ENCODE measurements at regions not wholly inside any gene's neighbourhood (a gene's known extent, or its start where the extent isn't known, plus 50 kb on each side); places are given as distances from the start of the nearest gene placed in this dataset.
"Not testable (repeated sequence)": the region's sequence is repeated elsewhere in the genome, so short reads cannot be mapped to it uniquely, and the experiment has no call there.

DNA sequence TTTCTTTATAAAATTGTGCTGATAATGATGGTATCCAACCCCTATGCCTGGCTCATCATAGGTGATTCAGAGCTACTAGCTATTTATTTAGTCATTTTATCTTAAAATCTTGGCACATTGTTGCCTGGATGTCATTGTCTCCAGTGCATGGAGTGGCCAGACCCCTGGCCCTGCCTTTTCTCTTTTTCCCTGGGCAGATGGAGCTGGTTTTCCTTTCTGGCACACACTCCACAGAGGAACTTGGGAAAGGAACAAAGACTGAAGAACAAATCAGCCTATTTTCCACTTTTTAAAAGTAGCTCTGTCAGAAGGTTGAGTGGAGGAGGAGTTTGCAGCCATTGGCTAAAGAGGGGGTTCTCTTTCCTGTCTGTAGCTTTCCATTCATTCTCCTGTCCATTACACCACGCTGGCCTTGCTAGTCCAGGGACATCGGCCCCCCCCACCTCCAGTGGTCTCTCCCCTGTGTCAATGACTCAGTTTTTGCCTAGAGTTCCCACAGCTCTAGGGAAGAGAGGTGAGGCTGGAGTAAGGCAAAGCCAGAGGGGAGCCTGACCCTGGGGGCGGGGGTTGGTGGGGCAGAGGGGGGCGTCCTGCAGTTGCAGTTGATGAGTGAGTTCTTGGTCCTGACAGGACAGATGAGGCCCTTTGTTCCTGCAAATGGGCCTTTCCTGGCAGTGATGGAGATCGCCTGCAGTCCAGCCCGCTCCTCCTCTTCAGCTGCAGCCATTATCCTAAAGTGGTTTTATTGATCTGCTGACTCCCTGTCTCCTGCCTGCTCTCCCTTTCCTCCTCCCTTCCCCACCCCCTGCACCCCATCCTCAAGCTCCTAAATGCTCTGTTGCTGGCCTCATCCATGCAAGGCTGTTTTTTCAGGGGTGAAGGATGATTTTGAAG, 774.5 kb downstream of the DHX35 start:
- no peaks in the 10 kb centered on the region for H3K4me1 ChIP-seq (ENCODE audit: low read length)
- H3K9ac ChIP-seq (ENCODE audit: low read length), result no peak overlapping the region
- H3K27me3 ChIP-seq (ENCODE audit: low read depth, low read length), result no peaks in the 10 kb centered on the region
- H3K79me2 ChIP-seq (ENCODE audit: low read length), result no peaks in the 10 kb centered on the region
- no peak overlapping the region for H3K27ac ChIP-seq (ENCODE audit: low read length)
- no peak overlapping the region for H2AFZ ChIP-seq (ENCODE audit: low read depth, low read length)
- no peak overlapping the region for H3K4me3 ChIP-seq (ENCODE audit: low read length)
- no peaks in the 10 kb centered on the region for H4K20me1 ChIP-seq (ENCODE audit: insufficient read depth, low read length)
- peaks cover 6% of the 10 kb centered on the region; the same call in 1 of the 2 replicates for H3K9me3 ChIP-seq (ENCODE audit: insufficient read depth, low read length)
- no peak for TF ChIP-seq EZH2phosphoT487 (IDR thresholded peaks at IDR 0.05; ENCODE audit: low read depth)
- TF ChIP-seq, protein P1, sequence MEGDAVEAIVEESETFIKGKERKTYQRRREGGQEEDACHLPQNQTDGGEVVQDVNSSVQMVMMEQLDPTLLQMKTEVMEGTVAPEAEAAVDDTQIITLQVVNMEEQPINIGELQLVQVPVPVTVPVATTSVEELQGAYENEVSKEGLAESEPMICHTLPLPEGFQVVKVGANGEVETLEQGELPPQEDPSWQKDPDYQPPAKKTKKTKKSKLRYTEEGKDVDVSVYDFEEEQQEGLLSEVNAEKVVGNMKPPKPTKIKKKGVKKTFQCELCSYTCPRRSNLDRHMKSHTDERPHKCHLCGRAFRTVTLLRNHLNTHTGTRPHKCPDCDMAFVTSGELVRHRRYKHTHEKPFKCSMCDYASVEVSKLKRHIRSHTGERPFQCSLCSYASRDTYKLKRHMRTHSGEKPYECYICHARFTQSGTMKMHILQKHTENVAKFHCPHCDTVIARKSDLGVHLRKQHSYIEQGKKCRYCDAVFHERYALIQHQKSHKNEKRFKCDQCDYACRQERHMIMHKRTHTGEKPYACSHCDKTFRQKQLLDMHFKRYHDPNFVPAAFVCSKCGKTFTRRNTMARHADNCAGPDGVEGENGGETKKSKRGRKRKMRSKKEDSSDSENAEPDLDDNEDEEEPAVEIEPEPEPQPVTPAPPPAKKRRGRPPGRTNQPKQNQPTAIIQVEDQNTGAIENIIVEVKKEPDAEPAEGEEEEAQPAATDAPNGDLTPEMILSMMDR (IDR thresholded peaks at IDR 0.05; ENCODE audit: low read depth, low read length), result no peak
- H3K4me2 ChIP-seq (ENCODE audit: low read length), result no peak overlapping the region
- no peaks in the 10 kb centered on the region for H3K36me3 ChIP-seq (replicated peaks; ENCODE audit: low read depth, low read length)

DNA sequence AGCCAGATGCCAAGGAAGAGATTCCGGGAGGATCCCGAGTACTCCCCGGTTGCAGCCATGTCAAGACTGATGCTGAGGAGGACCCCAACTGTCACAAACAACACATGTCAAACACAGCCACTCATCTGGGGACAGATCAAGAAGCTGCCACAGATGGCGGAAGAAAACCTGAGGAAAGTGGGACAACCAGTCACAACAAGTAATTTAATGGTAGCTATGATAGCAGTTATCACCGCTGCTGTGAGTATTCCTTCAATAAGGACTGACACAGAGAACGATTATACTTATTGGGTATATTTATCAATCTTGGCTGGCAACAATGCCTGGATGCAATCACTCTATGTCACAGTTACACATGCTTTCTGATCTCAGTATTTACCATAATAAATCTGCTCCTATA, 763.4 kb downstream of the DHX35 start:
- H2AFZ ChIP-seq (ENCODE audit: low read depth, low read length); H4K20me1 ChIP-seq (ENCODE audit: insufficient read depth, low read length); H3K4me1 ChIP-seq (ENCODE audit: low read length); H3K36me3 ChIP-seq (replicated peaks; ENCODE audit: low read depth, low read length); H3K79me2 ChIP-seq (ENCODE audit: low read length); H3K4me3 ChIP-seq (ENCODE audit: low read length); H3K27ac ChIP-seq (ENCODE audit: low read length); H3K4me2 ChIP-seq (ENCODE audit: low read length); H3K9ac ChIP-seq (ENCODE audit: low read length); H3K27me3 ChIP-seq (ENCODE audit: low read depth, low read length): not testable (repeated sequence)
- H3K9me3 ChIP-seq (ENCODE audit: insufficient read depth, low read length), result peaks cover 14% of the 10 kb centered on the region

GRCh38 chr20:39719293-39719692, 757.1 kb downstream of the DHX35 start:
- Histone ChIP-seq H3K9me3 (ENCODE audit: insufficient read depth, low read length) (no peaks in the 10 kb centered on the region), H3K27ac (ENCODE audit: low read length) (no peak overlapping the region), H3K79me2 (ENCODE audit: low read length) (no peaks in the 10 kb centered on the region), H3K4me3 (ENCODE audit: low read length) (no peak overlapping the region), H3K36me3 (replicated peaks; ENCODE audit: low read depth, low read length) (no peaks in the 10 kb centered on the region), H3K9ac (ENCODE audit: low read length) (no peak overlapping the region), H3K4me1 (ENCODE audit: low read length) (peaks cover 5% of the 10 kb centered on the region; the same call in 1 of the 2 replicates), H3K27me3 (ENCODE audit: low read depth, low read length) (no peaks in the 10 kb centered on the region), H4K20me1 (ENCODE audit: insufficient read depth, low read length) (no peaks in the 10 kb centered on the region), H2AFZ (ENCODE audit: low read depth, low read length) (no peak overlapping the region), H3K4me2 (ENCODE audit: low read length) (no peak overlapping the region)
- no peak for TF ChIP-seq EZH2phosphoT487 (IDR thresholded peaks at IDR 0.05; ENCODE audit: low read depth)
- TF ChIP-seq, protein P1 (IDR thresholded peaks at IDR 0.05; ENCODE audit: low read depth, low read length), result no peak

DNA sequence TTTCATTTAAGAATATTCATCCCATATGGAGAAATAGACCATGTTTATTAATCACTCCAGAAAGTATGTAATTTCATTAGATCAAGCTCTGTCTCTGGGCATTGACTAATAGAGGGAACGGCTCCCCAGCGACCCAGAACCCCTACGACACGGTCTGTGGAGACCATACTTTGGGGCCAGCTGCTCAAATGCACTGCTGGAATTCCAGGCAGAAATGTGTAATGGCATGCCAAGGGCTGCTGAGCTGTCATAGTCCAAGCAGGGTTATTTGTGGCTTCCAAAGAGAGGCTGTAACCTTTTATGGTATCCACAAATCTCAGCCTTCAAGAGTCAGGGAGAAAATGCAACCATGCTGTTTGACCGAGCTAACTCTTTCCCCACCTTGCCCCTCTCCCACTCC, 755.8 kb downstream of the DHX35 start:
- Histone ChIP-seq H3K4me2 (ENCODE audit: low read length) (no peak overlapping the region), H3K9me3 (ENCODE audit: insufficient read depth, low read length) (no peaks in the 10 kb centered on the region), H3K9ac (ENCODE audit: low read length) (no peak overlapping the region), H3K27me3 (ENCODE audit: low read depth, low read length) (no peaks in the 10 kb centered on the region), H2AFZ (ENCODE audit: low read depth, low read length) (no peak overlapping the region), H4K20me1 (ENCODE audit: insufficient read depth, low read length) (no peaks in the 10 kb centered on the region), H3K36me3 (replicated peaks; ENCODE audit: low read depth, low read length) (no peaks in the 10 kb centered on the region), H3K79me2 (ENCODE audit: low read length) (no peaks in the 10 kb centered on the region), H3K4me1 (ENCODE audit: low read length) (peaks cover 5% of the 10 kb centered on the region; the same call in 1 of the 2 replicates), H3K4me3 (ENCODE audit: low read length) (no peak overlapping the region), H3K27ac (ENCODE audit: low read length) (no peak overlapping the region)
- TF ChIP-seq EZH2phosphoT487 (IDR thresholded peaks at IDR 0.05; ENCODE audit: low read depth), result no peak
- TF ChIP-seq, protein P1 (IDR thresholded peaks at IDR 0.05; ENCODE audit: low read depth, low read length), result no peak
